Aorta (tissue), 5 donors: ENCODE measurements at regions not wholly inside any gene's neighbourhood (a gene's known extent, or its start where the extent isn't known, plus 50 kb on each side); places are given as distances from the start of the nearest gene placed in this dataset.

ENCODE experiments used
- ATAC-seq: fragments of 200-7000 bp; cut with Tn5 transposase; one replicate; pipeline ENCODE4 v1.9.1; 2022; ENCODE audit warnings: moderate library complexity; ENCODE audit not compliant: low FRiP score
- DNase-seq, 2 donors: peaks; one replicate each; pipeline ENCODE4 v3.0.0-alpha.2; 2020
- H3K27ac ChIP-seq, 2 donors: one replicate each; pipeline ENCODE4 v1.5.1; 2013; ENCODE audit warnings: low read length in 2 of 2, mild to moderate bottlenecking in 2 of 2, moderate library complexity in 2 of 2, control low read depth in 1 of 2, inconsistent platforms in 1 of 2, low read depth in 1 of 2
- H3K27me3 ChIP-seq, 2 donors: one replicate each; pipeline ENCODE4 v1.6.1; 2013; ENCODE audit warnings: control low read depth in 1 of 2, low read length in 1 of 2, mild to moderate bottlenecking in 1 of 2, moderate library complexity in 1 of 2; ENCODE audit not compliant: insufficient read depth in 2 of 2, control insufficient read depth in 1 of 2
- H3K36me3 ChIP-seq, 2 donors: one replicate each; pipeline ENCODE4 v1.6.1; 2013; ENCODE audit warnings: control low read depth in 1 of 2, low read length in 1 of 2, mild to moderate bottlenecking in 1 of 2; ENCODE audit not compliant: insufficient read depth in 2 of 2, control insufficient read depth in 1 of 2
- H3K4me1 ChIP-seq, 2 donors: one replicate each; pipeline ENCODE4 v1.6.1; 2013; ENCODE audit warnings: low read length in 2 of 2, control low read depth in 1 of 2, mild to moderate bottlenecking in 1 of 2, moderate library complexity in 1 of 2; ENCODE audit not compliant: insufficient read depth in 2 of 2, control insufficient read depth in 1 of 2
- H3K4me3 ChIP-seq, 2 donors: one replicate each; pipeline ENCODE4 v1.5.1; 2013; ENCODE audit warnings: low read length in 2 of 2, control low read depth in 1 of 2, mild to moderate bottlenecking in 1 of 2
- H3K9me3 ChIP-seq: one replicate; pipeline ENCODE4 v1.6.1; 2013; ENCODE audit warnings: mild to moderate bottlenecking, low read length; ENCODE audit not compliant: control insufficient read depth
- WGBS, 2 donors: extraction: QIAGEN DNeasy Blood & Tissue Kit; methylation state at CpG; one replicate each; pipeline ENCODE4 v1.1.7; 2013; 5-methylcytosine and 5-hydroxymethylcytosine counted together
- intact Hi-C, 2 donors: fragments of 100-400 bp; cut with DNase I; formaldehyde crosslinking; loops; one replicate each; pipeline versions ENCODE4 v1.14.2 to v1.15.0; 2022
- donor health status: healthy with polysubstance abuse.
- donor health status: Bipolar disorder and iron deficiency.
- donor health status: DM: no; HTN: no; CAD: no.
- donor health status: DM: no; HTN: no; CAD: no.
- donor health status: DM: yes; HTN: yes; CAD: no.

GRCh38 chr11:107177106-107177477 is 158.8 kb upstream of the GUCY1A2 start:
- no peak overlapping the region for H3K27ac ChIP-seq
- 90 to 92% methylated on average over 15 of the region's 15 CpGs for WGBS, 2 donors
- intact Hi-C loops: no loop called here
- no peak for ATAC-seq
- H3K4me3 ChIP-seq: no peak overlapping the region
- H3K27me3 ChIP-seq: no peaks in the 10 kb centered on the region
- H3K4me1 ChIP-seq: no peaks in the 10 kb centered on the region
- H3K36me3 ChIP-seq: no peaks in the 10 kb centered on the region
- DNase-seq: peak in 1 of 2 donors; percentile 56
- H3K9me3 ChIP-seq: no peaks in the 10 kb centered on the region

- Histone ChIP-seq H3K4me1 (no peaks in the 10 kb centered on the region), H3K36me3 (no peaks in the 10 kb centered on the region), H3K9me3 (no peaks in the 10 kb centered on the region), H3K27me3 (no peaks in the 10 kb centered on the region), H3K4me3 (no peak overlapping the region), H3K27ac (no peak overlapping the region)
- ATAC-seq (no peak), DNase-seq (peak in 1 of 2 donors; percentile 67)
- 96 to 97% methylated on average over 37 of the region's 37 CpGs for WGBS, 2 donors
- intact Hi-C loops: no loop called here
Observed at GRCh38 chr11:107176148-107177105, 158.2 kb upstream of the GUCY1A2 start.

GRCh38 chr11:107174856-107175255 is 156.6 kb upstream of the GUCY1A2 start:
- Histone ChIP-seq H3K4me3 (no peak overlapping the region), H3K27ac (no peak overlapping the region), H3K27me3 (no peaks in the 10 kb centered on the region), H3K9me3 (no peaks in the 10 kb centered on the region), H3K4me1 (no peaks in the 10 kb centered on the region), H3K36me3 (no peaks in the 10 kb centered on the region)
- DNase-seq: no peak
- 90 to 95% methylated on average over 5 of the region's 5 CpGs for WGBS, 2 donors
- ATAC-seq: no peak
- intact Hi-C loops: no loop called here

- H3K4me1 ChIP-seq: no peaks in the 10 kb centered on the region
- ATAC-seq: no peak
- H3K27me3 ChIP-seq: no peaks in the 10 kb centered on the region
- no peaks in the 10 kb centered on the region for H3K36me3 ChIP-seq
- no peaks in the 10 kb centered on the region for H3K9me3 ChIP-seq
- no peak overlapping the region for H3K27ac ChIP-seq
- no peak for DNase-seq
- H3K4me3 ChIP-seq: no peak overlapping the region
- 71 to 76% methylated on average over 2 of the region's 2 CpGs for WGBS, 2 donors
- intact Hi-C loops: no loop called here
Observed at GRCh38 chr11:107172996-107173395, 154.7 kb upstream of the GUCY1A2 start.

- DNase-seq (no peak), ATAC-seq (no peak)
- Histone ChIP-seq H3K9me3 (no peaks in the 10 kb centered on the region), H3K4me1 (no peaks in the 10 kb centered on the region), H3K27ac (no peak overlapping the region), H3K4me3 (no peak overlapping the region), H3K27me3 (no peaks in the 10 kb centered on the region), H3K36me3 (no peaks in the 10 kb centered on the region)
- 0 to 1% methylated on average over 1 of the region's 1 CpG for WGBS, 2 donors
- intact Hi-C loops: no loop called here
Observed at GRCh38 chr11:107157809-107158187, 139.5 kb upstream of the GUCY1A2 start.

GRCh38 chr11:107157146-107157808 is 139.0 kb upstream of the GUCY1A2 start:
- DNase-seq: no peak
- Histone ChIP-seq H3K4me1 (no peaks in the 10 kb centered on the region), H3K4me3 (no peak overlapping the region), H3K36me3 (no peaks in the 10 kb centered on the region), H3K9me3 (no peaks in the 10 kb centered on the region), H3K27me3 (no peaks in the 10 kb centered on the region), H3K27ac (no peak overlapping the region)
- intact Hi-C loops: no loop called here
- no peak for ATAC-seq
- 5 to 9% methylated on average over 3 of the region's 3 CpGs for WGBS, 2 donors

- Histone ChIP-seq H3K4me1 (no peaks in the 10 kb centered on the region), H3K36me3 (no peaks in the 10 kb centered on the region), H3K9me3 (no peaks in the 10 kb centered on the region), H3K27me3 (no peaks in the 10 kb centered on the region), H3K4me3 (no peak overlapping the region), H3K27ac (no peak overlapping the region)
- intact Hi-C loops: no loop called here
- ATAC-seq: no peak
- DNase-seq: no peak
Observed at GRCh38 chr11:107151579-107151978, 133.3 kb upstream of the GUCY1A2 start.

GRCh38 chr11:107151158-107151557 is 132.9 kb upstream of the GUCY1A2 start:
- H3K4me3 ChIP-seq: no peak overlapping the region
- no peaks in the 10 kb centered on the region for H3K27me3 ChIP-seq
- no peak overlapping the region for H3K27ac ChIP-seq
- no peaks in the 10 kb centered on the region for H3K36me3 ChIP-seq
- no peaks in the 10 kb centered on the region for H3K4me1 ChIP-seq
- no peaks in the 10 kb centered on the region for H3K9me3 ChIP-seq
- intact Hi-C loops: no loop called here
- no peak for DNase-seq
- 85 to 91% methylated on average over 2 of the region's 2 CpGs for WGBS, 2 donors
- no peak for ATAC-seq

- Histone ChIP-seq H3K9me3 (peaks cover 2% of the 10 kb centered on the region), H3K4me1 (no peaks in the 10 kb centered on the region), H3K4me3 (no peak overlapping the region), H3K27ac (no peak overlapping the region), H3K27me3 (no peaks in the 10 kb centered on the region), H3K36me3 (no peaks in the 10 kb centered on the region)
- ATAC-seq: no peak
- intact Hi-C loops: no loop called here
- 66 to 71% methylated on average over 3 of the region's 3 CpGs for WGBS, 2 donors
- no peak for DNase-seq
Observed at GRCh38 chr11:107140983-107141382, 122.7 kb upstream of the GUCY1A2 start.
